ENCODE measurements at regions not wholly inside any gene's neighbourhood (a gene's known extent, or its start where the extent isn't known, plus 50 kb on each side); places are given as distances from the start of the nearest gene placed in this dataset.

DNA sequence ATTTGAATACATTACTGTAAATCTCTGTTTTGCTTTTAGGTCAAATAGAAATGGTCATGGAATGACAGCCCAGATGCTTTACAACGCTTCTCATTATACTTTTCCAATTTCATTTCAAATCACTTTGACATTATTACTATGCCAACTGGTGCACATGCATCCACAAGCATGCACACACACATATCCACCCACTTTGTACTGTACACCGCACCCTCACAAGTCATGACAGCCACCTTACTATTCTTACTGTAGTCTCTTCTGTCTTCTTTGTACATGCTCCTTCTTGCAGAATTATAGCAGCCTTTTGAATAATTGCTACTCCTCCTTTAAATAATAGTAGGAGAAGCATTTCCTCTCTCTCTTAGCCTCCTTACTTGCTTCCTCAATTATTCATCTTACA, 1361.4 kb downstream of the ROBO1 start:
- H3K27me3 ChIP-seq: no peaks in the 10 kb centered on the region
- no peaks in the 10 kb centered on the region for H3K36me3 ChIP-seq
- no peak overlapping the region for H3K4me2 ChIP-seq
- H3K4me1 ChIP-seq: peaks cover 0 to 8% (median 4%) of the 10 kb centered on the region in 10 experiments; a peak in 8 of 20 replicates
- H3K9ac ChIP-seq: no peak overlapping the region
- H3K4me3 ChIP-seq: no peak overlapping the region
- no peak for TF ChIP-seq Cebpa-rat (IDR thresholded peaks at IDR 0.05)
- H3K9me3 ChIP-seq (replicated peaks in 1 of 11): no peaks in the 10 kb centered on the region
- no peaks in the 10 kb centered on the region for H4K20me1 ChIP-seq
- no peak overlapping the region for H3K27ac ChIP-seq

DNA sequence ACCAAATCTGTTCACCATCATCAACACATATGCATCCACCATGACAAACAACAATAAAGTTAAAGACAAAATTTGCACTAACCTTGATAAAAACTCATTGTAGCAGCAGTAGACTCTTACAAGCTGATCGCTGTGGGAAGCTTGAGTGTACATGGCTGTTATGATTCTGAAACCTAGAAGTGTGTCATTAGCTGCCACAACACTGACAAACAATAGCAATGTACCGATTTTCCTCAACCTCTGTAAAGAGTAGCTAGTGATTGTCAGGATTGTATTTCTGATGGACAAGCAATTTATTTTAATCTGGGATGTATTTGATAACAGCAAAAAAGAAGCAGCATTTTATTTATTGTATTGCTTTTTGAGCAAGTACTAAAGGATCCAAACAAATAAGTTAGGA, 1357.7 kb downstream of the ROBO1 start:
- H3K27me3 ChIP-seq: no peaks in the 10 kb centered on the region
- H3K36me3 ChIP-seq: no peaks in the 10 kb centered on the region
- H3K4me2 ChIP-seq: no peak overlapping the region

DNA sequence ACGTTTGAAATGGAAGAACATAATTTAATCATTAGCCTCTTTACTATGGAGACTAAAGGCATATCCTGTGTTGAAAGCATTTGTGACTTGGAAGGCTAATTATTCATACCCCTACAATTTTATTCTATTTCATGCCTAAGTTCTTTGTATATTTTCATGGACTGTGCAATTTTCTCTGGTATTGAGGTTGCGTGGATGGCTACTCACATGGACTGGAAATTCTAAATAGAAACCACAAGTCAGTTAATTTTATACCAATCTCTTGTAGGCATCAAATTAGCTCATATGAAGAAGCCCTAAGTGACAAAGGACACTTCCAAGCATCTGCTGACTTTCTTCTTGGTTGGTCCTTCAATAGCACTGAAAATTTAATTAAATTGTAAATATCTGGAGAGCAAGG, 1353.5 kb downstream of the ROBO1 start:
- Histone ChIP-seq H3K27ac (no peak overlapping the region), H3K4me2 (peak overlapping the region in 3 of 11 experiments; percentile 0 to 31 (median 5); a peak in 2 of 22 replicates), H3K4me1 (peaks cover 0 to 11% (median 0%) of the 10 kb centered on the region in 10 experiments; a peak in 2 of 20 replicates), H3K9ac (no peak overlapping the region), H3K27me3 (no peaks in the 10 kb centered on the region), H3K9me3 (replicated peaks in 1 of 11) (no peaks in the 10 kb centered on the region), H3K4me3 (no peak overlapping the region), H4K20me1 (no peaks in the 10 kb centered on the region), H3K36me3 (no peaks in the 10 kb centered on the region)
- no peak for TF ChIP-seq Cebpa-rat (IDR thresholded peaks at IDR 0.05)

More for the DNA sequence above, 1357.7 kb downstream of the ROBO1 start:
- H4K20me1 ChIP-seq: no peaks in the 10 kb centered on the region
- H3K9me3 ChIP-seq (replicated peaks in 1 of 11): no peaks in the 10 kb centered on the region
- peaks cover 0 to 17% (median 4%) of the 10 kb centered on the region in 10 experiments; a peak in 8 of 20 replicates for H3K4me1 ChIP-seq
- H3K9ac ChIP-seq: no peak overlapping the region
- TF ChIP-seq Cebpa-rat (IDR thresholded peaks at IDR 0.05): no peak
- H3K27ac ChIP-seq: no peak overlapping the region
- no peak overlapping the region for H3K4me3 ChIP-seq

DNA sequence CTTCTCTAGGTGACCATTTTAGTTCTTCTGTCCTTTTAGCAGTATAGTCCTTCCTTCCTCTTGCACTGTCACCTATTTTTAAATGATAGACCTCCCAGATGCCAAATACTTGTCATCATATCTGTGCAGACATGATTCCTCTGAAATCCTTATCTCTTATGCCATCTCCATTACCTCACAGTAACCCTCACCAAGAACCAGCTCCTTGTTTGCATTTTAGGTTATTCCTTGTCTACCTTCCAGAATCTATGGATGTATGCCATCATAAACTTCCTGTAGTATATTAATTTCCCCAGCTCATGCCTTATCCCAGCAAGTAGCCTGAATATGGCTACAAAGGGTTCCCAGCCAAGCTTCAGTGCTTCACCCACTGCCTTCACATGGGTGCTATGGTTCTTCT, 1347.2 kb downstream of the ROBO1 start:
- H3K9me3 ChIP-seq (replicated peaks in 1 of 11): no peaks in the 10 kb centered on the region
- H3K36me3 ChIP-seq: no peaks in the 10 kb centered on the region
- no peak for TF ChIP-seq Cebpa-rat (IDR thresholded peaks at IDR 0.05)
- H3K4me3 ChIP-seq: no peak overlapping the region
- peaks cover 0 to 12% (median 0%) of the 10 kb centered on the region in 10 experiments; a peak in 6 of 20 replicates for H3K4me1 ChIP-seq
- H3K27me3 ChIP-seq: no peaks in the 10 kb centered on the region
- H3K9ac ChIP-seq: no peak overlapping the region
- H3K4me2 ChIP-seq: peak overlapping the region in 2 of 11 experiments; percentile 8 to 26; a peak in 3 of 22 replicates
- no peak overlapping the region for H3K27ac ChIP-seq
- H4K20me1 ChIP-seq: no peaks in the 10 kb centered on the region

DNA sequence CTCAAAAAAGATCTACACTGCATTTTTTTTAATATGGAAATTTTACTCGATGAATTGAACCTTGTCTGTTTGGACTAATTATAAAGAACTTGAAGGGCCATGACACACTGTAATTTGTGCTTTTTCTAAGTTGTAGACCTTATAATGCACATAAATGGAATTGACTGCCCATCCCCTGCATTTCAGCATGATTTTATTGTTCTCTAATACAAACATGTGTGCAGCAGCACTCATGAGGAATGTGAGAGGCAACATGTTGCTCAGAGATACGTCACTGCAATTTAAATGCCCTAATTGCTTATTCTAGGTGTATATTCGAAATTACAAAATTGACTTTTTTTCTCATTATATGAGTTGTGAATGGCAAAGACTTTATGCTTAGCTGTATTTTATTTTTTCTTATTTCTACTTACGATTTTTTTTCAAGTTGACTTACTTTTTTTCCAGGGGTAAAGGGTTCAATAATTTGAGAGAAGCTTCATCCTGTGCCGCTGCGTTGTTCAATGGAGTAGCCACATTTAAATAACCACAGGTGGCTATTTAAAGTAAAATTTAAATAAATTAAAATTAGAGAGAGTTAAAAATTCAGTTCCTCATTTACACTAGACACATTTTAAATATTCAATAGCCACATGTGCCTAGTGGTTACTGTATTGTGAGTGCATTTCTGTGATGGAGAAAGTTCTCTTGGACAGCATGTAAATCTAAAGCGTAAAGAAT, 1346.4 kb downstream of the ROBO1 start:
- TF ChIP-seq Cebpa-rat (IDR thresholded peaks at IDR 0.05): no peak
- Histone ChIP-seq H3K36me3 (no peaks in the 10 kb centered on the region), H4K20me1 (no peaks in the 10 kb centered on the region), H3K27ac (no peak overlapping the region), H3K4me2 (peak overlapping the region in 2 of 11 experiments; percentile 8 to 26; a peak in 3 of 22 replicates), H3K4me1 (peaks cover 0 to 12% (median 0%) of the 10 kb centered on the region in 10 experiments; a peak in 6 of 20 replicates), H3K9me3 (replicated peaks in 1 of 11) (no peaks in the 10 kb centered on the region), H3K9ac (no peak overlapping the region), H3K27me3 (no peaks in the 10 kb centered on the region), H3K4me3 (no peak overlapping the region)

DNA sequence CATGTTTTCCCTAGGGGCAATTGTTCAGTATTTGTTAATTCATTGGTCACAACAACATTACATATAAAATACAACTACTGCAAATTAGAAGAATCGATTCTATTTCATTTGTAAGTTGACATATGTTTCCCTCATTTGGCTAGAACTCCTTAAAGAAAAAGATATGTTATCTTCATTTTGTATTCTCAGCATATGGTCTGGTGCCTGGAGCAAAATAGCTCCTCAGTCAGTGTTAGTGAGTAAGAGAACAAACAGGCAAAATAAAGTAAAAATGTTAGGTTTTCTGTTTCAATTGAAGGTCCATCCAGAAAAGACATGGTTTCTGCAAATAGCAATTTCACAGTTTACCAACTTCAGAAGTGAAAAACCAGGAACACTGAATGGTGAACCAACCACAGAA, 1343.1 kb downstream of the ROBO1 start:
- Histone ChIP-seq H3K4me1 (peaks cover 0 to 12% (median 0%) of the 10 kb centered on the region in 10 experiments; a peak in 6 of 20 replicates), H3K27me3 (no peaks in the 10 kb centered on the region), H3K4me2 (no peak overlapping the region), H3K4me3 (no peak overlapping the region), H4K20me1 (no peaks in the 10 kb centered on the region), H3K9me3 (replicated peaks in 1 of 11) (no peaks in the 10 kb centered on the region), H3K9ac (no peak overlapping the region), H3K36me3 (no peaks in the 10 kb centered on the region), H3K27ac (no peak overlapping the region)
- no peak for TF ChIP-seq Cebpa-rat (IDR thresholded peaks at IDR 0.05)

DNA sequence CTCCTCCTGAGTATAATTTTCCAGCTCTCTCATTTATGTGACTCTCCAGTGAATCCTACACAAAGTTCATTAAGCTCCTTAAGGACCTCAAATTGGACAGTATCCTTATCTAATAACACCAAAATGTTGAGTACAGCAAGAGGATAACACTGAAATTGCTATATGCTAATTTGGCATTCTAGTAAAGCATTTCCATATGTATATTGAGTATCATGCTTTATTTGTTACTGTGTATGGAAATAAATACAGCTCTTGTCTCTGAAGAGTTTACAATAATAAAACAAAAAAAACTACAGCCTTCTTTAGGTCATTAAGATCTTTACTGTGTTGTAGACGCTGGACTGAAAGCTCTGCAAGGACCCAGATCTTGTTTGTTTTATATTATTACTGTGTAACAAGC, 1341.3 kb downstream of the ROBO1 start:
- Histone ChIP-seq H3K36me3 (no peaks in the 10 kb centered on the region), H3K9ac (no peak overlapping the region), H4K20me1 (no peaks in the 10 kb centered on the region), H3K4me2 (no peak overlapping the region), H3K4me1 (peaks cover 0 to 3% (median 0%) of the 10 kb centered on the region in 10 experiments; a peak in 3 of 20 replicates), H3K27me3 (no peaks in the 10 kb centered on the region), H3K9me3 (replicated peaks in 1 of 11) (peaks cover 0 to 4% (median 0%) of the 10 kb centered on the region in 11 experiments; a peak in 1 of 22 replicates), H3K4me3 (no peak overlapping the region), H3K27ac (no peak overlapping the region)
- TF ChIP-seq Cebpa-rat (IDR thresholded peaks at IDR 0.05): no peak

DNA sequence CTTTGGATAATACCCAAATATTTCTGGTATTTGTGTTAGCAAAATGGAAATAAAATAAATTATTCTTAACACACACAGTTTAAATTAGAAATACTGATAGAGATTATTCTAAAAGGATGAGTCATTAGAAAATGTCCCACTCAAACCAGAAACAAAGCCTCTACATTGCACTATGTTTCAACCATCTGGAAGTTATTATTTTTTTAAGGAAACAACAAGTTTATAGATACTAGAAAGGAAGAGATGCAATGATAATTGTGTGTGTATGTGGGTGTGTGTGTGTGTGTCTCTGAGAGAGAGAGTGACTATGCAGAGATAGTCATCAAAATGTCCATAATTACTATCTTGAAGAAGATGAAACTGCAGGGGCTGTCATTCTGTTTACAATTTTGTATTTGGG, 1340.5 kb downstream of the ROBO1 start:
- no peaks in the 10 kb centered on the region for H4K20me1 ChIP-seq
- peaks cover 0 to 4% (median 0%) of the 10 kb centered on the region in 11 experiments; a peak in 1 of 22 replicates for H3K9me3 ChIP-seq (replicated peaks in 1 of 11)
- H3K36me3 ChIP-seq: no peaks in the 10 kb centered on the region
- H3K9ac ChIP-seq: no peak overlapping the region
- no peak overlapping the region for H3K27ac ChIP-seq
- TF ChIP-seq Cebpa-rat (IDR thresholded peaks at IDR 0.05): no peak
- no peaks in the 10 kb centered on the region for H3K4me1 ChIP-seq
- H3K4me3 ChIP-seq: no peak overlapping the region
- H3K27me3 ChIP-seq: no peaks in the 10 kb centered on the region
- no peak overlapping the region for H3K4me2 ChIP-seq

DNA sequence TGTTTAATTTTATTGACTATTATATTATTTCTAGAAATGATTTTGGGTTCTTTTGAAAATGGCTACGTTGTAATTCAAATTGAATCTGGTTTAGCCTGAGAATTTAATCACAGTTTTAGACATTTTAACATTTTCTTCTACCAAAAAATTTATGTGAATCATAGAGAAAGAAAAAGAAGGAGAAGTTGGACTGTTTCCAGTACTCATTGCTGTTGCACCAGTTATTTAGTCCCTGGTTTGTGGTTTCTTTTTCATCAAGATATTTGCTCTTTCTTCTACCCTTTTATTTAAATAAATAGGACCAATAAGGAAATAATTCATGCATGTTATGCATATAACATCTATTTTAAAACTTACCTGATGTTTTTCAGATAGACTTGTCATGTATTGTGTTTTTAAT, 1337.1 kb downstream of the ROBO1 start:
- Histone ChIP-seq H3K4me3 (no peak overlapping the region), H3K27me3 (no peaks in the 10 kb centered on the region), H4K20me1 (no peaks in the 10 kb centered on the region), H3K9ac (no peak overlapping the region), H3K9me3 (replicated peaks in 1 of 11) (peaks cover 0 to 4% (median 0%) of the 10 kb centered on the region in 11 experiments; a peak in 1 of 22 replicates), H3K27ac (no peak overlapping the region), H3K36me3 (no peaks in the 10 kb centered on the region), H3K4me2 (no peak overlapping the region), H3K4me1 (no peaks in the 10 kb centered on the region)
- no peak for TF ChIP-seq Cebpa-rat (IDR thresholded peaks at IDR 0.05)

DNA sequence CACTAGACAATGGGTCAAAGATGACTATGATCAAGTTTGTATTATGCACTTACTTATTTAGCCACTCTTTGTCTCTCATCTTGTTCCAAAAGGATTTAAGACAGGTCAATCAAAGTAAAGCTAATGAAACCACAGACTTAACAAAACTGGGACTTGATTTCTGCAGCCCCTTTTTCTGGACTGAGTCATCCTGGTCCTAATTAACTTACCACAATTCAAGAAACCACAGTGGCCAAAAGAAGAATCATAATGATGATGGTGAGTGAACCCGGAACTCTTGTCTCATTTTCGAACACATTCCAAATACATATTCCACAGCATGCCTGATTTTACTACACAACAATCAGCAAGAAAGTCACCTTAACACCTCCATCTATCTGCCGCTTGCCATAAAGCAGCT, 1333.0 kb downstream of the ROBO1 start:
- H4K20me1 ChIP-seq: no peaks in the 10 kb centered on the region
- H3K9ac ChIP-seq: no peak overlapping the region
- TF ChIP-seq Cebpa-rat (IDR thresholded peaks at IDR 0.05): no peak
- H3K4me3 ChIP-seq: no peak overlapping the region
- no peak overlapping the region for H3K27ac ChIP-seq
- H3K36me3 ChIP-seq: no peaks in the 10 kb centered on the region
- H3K4me2 ChIP-seq: no peak overlapping the region
- no peaks in the 10 kb centered on the region for H3K4me1 ChIP-seq
- H3K27me3 ChIP-seq: no peaks in the 10 kb centered on the region
- H3K9me3 ChIP-seq (replicated peaks in 1 of 11): peaks cover 0 to 4% (median 0%) of the 10 kb centered on the region in 11 experiments; a peak in 1 of 22 replicates
